GDM1 (cell line): ENCODE measurements at regions not wholly inside any gene's neighbourhood (a gene's known extent, or its start where the extent isn't known, plus 50 kb on each side); places are given as distances from the start of the nearest gene placed in this dataset.

ENCODE experiments used
- DNase-seq: peaks from one replicate; lab custom pipeline; 2025; lab: John Stamatoyannopoulos, UW

DNA sequence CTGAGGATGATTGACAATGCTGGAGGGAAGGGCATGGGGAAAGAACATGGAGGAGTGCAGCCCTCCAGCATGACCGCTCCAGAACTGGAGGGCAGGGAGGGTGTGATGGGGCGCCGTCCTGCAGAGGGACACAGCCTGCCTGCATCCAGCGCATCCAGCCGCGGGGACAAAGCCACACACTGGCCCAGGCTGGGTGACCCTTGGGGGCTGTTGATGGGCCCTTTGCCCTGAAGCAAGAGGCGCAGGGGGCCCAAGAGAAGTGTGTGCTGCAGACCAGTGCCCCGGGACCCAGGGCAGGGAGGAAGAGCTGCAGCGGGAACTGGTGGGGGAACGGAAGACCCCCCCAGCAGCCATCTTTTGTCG, 169.8 kb upstream of the PPP1R26 start:
- DNase-seq = no peak

DNA sequence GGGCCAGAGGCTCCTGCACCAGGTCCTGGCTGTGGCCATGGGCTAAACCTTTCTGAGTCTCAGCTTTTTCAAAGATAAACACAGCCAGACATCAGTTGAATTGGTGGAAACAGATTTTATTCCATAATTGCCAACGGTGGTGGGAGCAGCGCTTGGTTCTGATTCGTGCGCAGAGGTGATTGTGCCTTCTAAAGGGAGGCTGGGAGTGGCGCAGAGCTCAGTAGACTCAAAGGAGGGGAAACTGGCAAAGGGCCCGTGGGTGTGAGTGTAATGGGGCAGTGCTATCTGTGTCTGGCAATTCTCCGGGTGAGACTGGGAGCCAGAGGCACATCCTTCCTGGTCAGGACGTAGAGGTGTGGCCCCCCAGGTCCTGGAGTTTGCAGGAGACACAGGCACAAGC, 169.4 kb upstream of the PPP1R26 start:
- no peak for DNase-seq

DNA sequence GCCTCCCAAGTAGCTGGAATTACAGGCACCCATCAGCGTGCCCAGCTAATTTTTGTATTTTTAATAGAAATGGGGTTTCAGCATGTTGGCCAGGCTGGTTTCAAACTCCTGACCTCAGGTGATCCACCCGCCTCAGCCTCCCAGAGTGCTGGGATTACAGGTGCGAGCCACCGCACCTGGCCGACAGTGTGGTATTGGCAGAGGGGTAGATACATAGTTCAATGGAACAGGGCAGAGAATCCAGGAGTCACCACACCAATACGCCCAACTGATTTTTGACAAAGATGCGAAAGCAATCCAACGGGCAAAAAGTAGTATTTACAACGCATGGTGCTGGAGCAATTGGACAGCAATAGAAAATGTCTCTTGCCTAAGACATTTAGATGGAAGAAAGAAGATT, 164.0 kb upstream of the PPP1R26 start:
- DNase-seq = no peak

DNA sequence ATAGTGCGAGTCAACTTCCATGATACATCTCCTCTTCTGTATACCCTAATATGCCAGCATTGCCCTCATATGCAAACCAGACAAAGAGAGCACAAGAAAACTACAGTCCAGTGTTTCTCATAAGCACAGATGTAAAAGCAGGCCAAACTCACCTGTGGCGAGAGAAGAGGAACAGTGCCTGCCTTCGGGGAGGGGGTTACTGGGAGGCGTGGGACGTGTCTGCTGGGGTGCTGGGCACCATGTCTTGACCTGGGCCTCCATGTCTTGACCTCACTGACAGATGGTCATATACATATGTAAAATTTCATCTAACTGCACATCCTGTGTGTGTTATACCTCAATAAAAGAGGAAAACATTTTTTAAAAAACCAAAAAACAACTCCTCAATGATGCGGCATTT, 159.3 kb upstream of the PPP1R26 start:
- no peak for DNase-seq

DNA sequence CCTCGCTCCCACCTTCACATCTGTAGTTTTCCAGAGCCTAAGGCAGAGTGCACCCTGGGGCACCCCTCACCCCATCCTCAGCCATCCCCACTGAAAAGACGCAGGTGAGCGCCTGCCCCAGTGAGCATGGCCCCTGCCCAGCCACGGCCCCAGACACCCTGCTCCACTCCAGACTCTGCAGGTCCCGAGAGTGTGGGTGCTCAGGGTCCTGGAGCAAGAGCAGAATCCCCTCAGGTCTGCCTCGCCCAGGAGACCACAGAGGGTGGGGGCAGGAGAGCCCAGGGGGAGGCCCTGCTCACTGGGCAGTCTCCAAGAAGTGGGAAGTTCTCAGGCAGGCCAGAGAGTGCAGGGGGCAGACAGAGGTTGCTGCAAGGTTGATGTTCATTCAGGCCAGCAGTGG, 158.6 kb upstream of the PPP1R26 start:
- DNase-seq = no peak

DNA sequence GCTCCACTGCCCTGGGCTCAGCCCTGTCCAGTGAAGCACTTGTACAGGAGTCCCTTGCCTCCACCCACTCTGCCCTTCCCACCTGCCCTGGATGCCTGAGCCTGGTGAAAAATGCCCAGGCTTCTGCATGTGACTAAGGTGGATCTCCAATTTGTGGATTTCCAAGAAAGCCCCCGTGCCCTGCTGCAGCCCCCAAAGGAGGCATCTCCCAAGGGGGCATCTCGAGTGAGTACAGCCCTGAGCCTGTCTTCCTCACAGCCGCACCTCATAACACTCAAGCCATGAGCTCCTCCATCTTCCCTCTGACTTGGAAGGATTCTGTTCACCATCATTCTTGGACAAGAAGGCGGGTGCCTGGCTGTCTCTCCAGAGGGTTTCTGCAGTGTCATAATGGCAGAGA, 158.0 kb upstream of the PPP1R26 start:
- no peak for DNase-seq

DNA sequence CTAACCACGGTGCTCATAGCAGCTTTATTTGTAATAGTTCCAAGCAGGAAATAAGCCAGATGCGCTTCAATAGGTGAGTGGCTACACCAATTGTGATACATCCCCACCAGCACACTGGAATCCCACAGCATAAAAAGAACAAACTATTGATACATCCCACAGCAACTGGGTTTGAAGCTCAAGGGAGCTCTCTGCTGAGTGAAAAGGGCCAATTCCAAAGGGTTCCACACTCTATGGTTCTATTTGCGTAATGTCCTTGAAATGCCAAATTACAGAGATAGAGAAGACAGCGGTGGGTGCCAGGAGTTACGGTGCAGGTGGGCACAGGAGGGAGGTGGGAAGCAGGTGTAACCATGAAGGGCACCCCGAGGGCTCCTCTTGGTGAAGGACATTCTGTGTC, 155.3 kb upstream of the PPP1R26 start:
- DNase-seq = no peak

DNA sequence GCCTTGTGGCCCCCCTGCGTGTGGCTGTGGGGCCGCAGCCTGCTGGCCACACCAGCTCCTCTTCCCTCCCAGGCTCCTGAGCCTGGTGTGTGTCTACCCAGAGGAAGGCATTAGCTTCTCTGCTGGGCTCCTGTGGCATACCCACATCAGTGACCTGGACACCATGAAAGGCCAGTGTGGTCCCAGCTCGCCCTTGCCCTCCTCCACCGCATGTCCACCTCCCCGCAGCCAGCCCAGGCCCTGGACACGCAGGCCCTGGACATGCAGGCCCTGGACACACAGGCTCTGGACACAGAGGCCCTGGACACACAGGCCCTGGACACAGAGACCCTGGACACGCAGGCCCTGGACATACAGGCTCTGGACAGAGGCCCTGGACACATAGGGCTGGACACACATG, 153.4 kb upstream of the PPP1R26 start:
- no peak for DNase-seq

DNA sequence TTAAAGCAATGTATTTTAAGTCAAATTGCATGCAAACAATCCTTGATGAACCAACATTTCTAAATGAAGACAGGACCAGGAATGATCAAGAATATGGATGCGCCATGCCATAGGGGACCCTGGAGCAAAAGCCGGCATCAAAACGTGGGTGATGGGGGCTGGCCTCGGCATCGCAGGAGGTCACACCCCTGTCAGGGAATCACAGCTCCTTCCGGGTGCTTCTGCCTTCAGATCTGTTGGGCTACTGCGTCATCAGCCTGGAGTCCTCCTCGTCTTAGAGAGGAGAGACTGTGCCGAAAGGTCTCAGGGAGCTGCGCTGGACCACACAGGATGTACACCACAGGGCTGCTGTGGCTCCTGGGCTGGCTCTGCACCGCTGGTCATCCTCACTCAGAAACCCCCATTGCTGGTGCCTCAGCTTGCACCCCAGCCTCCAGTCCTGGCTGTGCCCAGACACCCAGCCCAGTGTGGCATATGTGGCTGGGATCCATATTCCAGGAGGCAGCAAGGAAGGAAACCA, 152.9 kb upstream of the PPP1R26 start:
- DNase-seq = no peak

DNA sequence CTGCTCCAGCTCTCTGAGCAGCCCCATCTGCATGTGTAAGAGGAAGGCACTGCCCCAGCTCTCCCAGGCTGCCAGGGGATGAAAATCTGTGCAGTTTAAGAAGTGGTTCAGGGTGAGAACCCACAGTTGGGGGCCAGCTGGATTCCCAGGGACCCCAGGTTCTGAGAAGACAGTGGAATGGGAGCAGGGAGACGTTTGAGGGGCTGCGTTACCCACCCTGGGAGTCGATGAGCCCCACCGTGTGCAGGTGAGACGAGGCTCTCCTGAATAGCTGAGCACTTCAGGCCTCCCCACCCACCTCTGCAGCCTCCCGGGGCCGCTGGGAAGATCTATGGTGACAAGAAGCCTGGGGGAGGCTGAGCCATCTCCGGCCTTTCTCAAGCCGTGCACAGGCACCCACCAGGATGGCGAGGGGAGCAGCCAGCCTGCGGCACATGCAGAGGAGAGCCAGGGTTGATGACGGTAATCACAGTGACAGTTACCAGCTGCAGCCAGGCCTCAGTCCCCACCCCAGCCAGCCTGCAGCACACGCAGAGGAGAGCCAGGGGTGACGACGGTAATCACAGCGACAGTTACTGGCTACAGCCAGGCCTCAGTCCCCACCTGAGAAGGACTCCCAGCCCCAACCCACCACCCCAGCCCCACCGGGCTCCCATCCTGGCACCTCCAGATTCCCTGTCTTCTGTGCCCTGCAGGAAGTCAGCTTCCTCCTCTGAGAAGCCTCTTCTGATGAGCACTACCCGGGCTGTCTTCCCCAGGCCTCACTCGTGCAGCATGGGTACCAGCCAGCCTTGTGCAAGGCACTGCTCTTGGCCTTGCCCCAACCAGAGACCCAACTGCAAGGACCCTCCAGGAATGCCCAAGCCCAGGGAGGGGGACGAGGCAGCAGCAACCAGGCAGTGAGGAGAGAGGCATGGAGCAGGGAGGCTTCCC, 150.8 kb upstream of the PPP1R26 start:
- DNase-seq = no peak

DNA sequence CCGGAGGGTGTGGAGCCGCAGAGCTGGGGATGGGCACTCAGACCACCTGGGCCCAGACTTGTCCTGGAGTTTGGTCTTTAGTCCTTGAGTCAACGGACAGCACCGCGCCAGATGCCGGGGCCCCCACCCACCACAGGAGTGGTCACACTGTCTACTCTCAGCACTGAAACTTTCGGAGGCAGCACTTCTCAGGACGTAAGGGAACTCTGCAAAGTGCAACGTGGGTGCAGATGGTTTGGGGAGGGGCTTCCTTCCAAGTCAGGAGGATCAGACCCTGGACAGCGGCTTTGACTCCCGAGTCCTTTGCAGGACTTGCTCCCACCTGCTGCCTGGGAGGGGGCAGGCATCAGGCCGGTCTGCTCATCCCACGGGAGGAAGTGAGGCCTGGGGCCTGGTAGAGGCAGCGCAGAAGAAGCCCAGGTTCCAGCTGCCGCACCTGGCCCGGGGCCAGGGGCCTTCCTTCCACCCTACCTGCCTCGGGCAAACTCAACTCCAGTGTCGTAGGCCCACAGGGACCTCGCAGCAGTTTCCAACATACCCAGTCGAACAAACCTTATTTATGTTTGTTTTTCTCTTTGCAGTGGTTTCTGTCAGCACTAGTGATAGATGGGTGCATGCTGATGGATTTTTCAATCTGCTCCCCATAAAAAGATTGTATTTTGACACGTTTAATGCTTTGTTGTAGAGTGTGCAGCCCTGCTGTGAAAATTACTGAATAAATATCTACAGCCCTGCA, 149.8 kb upstream of the PPP1R26 start:
- DNase-seq = no peak

DNA sequence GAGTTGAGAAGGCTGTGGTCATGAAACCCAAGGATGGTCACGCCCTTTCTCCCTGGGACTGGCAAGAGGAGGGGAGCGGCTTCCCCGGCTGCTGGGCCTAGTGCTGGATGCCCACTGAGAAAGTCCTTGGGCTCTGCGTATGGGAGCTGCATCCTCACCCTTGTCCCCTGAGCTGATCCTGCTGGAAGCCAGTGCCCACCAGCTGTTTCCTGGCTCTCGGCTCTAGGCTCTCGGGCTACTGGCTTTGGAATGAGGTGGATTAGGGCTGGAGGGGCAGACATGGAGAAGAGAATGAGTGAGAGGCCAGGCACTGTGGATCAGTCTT, 149.3 kb upstream of the PPP1R26 start:
- DNase-seq = no peak

DNA sequence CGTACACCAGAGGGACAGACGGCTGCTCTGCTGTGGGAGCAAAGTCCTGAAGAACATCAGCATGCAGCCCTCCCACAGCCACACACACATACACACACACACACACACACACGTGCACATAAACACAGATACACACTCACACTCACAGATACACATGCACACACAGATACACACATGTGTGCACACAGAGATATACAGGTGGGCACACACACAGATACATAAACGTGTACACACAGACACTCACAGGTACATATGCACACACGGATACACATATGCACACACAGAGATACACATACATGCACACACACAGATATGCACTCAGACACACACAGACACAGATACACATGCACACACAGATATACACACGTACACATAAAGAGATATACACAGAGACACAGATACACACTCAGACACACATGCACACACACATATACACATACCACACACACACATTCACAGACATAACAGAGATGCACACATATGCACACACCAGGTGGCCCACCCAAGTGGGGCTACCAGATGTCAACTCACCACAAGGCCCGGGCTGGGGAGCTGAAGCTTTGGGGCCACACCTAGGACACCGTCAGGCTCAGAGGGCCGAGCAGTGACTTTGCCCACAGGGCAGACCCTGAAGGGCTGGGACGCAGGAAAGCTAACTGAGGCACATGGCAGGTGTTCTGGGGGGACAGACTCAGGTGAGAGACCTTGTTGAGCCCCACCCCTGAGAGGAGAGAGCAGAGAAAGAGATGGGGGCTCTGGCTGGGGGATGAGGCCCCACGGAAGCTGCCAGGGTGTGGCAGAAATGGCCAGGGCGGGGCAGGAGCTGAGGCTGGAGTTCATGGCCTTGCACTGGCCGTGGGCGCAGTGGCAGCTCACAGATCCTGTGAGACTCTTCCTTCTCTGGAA, 148.6 kb upstream of the PPP1R26 start:
- DNase-seq = no peak

DNA sequence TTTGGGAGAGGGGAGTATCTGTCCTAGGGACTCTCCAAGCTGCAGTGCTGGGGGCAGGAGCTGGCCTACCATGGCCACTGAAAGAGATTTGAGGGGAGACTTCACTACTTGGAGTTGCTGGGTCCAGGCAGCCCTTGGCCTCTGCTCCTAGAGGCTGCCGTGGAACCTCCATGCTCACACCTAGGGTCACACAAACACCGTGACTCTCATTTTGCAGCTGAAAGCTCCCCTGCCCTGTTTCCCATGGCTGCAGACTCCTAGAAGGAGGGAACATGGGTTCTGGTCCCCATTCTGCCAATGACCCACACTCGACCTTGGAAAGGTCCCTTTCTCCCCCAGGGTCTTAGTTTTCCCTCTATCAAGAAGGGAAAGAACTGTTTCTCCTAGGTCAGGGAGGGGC, 147.1 kb upstream of the PPP1R26 start:
- no peak for DNase-seq

DNA sequence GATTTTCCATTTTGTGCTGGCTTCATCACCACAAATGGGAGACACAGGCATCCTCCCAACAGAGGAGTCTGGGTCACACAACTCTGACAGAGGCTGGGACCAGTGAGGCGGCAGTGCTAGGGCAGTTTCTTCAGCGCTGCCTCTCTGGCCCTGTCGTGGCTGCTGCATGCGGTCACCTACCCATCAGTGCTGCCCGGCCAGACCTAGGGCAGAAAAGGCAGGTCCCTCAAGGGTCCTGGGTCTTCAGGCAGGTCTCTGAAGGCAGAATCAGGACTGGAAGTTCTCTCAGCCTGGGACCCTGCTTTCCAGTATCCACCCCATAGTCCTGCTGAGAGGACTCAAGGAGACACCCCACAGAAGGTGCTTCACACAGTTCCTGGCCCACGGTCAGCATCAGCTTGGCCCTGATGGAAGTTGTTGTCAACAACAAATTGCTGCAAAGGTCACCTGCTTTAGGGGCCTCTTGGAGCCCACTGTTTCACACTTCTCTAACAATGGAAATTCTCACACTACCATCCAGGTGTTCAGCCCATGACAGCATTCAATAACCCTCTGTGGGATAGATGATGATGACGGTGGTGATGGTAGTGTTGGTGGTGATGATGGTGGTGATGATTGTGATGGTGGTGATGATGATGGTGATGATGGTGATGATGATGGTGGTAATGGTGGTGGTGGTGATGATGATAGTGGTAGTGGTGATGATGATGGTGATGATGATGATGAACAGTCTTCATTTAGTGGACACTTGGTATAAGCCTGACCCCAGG, 146.4 kb upstream of the PPP1R26 start:
- no peak for DNase-seq

DNA sequence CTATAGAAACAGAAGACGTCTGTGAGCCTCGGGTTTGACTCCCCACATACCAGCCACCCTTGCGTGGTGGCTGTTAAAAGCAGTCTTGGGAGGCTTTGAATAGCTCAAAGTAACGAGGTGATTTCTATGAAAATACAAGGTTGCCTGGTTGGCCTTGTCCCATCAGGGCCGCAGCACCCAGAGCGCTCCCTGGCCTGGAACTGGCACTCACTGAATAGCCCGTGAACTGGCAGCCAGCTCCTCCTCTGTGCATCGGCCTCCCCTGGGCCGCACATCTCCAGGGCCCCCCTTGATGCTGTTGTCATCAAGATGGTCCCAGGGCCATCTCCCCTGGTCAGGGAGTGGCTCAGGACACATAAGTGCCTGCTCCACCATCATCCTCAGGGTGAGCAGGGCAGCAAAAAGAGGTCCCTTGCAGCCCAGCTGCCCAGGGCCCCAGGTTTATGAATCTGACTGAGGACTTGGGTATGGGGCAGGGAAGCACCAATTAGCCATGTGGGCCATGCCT, 144.6 kb upstream of the PPP1R26 start:
- DNase-seq = no peak

DNA sequence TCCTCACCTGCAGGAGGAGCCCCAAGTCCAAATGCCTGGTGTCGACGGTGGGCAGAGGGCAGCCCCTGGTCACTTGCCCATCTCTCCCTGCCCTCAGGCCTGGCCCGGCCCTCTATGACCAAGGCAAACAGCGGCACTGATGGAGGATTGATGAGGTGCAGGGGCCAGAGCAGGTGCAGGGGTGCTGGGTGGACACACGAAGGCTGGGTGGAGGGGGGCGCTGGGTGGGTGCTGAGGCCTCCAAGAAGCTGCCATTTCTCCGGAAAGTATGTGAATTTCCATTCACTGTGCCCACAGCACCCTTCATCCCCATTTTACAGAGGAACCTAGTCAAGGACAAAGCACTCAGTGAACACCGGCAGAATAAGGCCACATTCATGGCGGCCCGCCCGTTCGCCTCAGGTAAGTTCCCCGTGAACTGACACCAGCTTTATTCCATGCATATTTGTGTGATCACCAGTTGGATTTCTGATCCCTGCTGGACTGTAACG, 143.8 kb upstream of the PPP1R26 start:
- no peak for DNase-seq

DNA sequence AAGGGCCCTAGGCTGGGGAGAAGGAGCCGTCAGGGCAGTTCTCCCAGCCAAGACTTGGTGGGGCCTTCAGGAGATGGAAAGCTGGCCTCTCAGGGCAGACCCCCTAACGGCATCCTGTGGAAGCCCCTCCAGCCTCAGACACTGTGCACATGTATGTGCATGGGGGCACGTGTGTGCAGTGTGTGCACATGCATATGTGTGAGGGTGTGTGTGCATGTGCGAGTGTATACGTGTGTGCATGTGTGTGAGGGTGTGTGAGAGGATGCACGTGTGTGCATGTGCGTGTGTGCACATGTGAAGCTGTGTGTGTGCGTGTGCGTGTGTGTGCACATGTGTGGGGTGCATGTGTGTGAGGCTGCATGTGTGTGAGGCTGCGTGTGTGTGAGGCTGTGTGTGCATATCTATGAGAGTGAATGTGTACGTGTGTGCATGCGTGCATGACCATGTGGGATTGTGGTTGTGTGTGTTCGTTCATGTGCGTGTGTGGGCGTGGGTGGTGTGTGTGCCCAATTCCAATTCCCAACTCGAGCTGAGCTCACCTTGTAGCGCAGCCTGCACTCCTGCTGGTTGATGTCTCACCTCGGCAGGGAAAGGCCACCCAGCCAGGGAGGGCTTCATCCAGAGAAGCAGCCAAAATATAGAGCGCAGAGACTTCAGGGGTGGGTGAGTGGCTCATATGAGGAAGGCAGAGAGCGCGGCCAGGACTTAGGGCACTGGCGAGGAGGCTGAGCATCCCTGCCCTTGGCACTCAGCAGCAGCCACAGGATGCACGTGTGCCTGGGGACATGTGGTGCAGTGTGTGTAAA, 142.7 kb upstream of the PPP1R26 start:
- DNase-seq = no peak

DNA sequence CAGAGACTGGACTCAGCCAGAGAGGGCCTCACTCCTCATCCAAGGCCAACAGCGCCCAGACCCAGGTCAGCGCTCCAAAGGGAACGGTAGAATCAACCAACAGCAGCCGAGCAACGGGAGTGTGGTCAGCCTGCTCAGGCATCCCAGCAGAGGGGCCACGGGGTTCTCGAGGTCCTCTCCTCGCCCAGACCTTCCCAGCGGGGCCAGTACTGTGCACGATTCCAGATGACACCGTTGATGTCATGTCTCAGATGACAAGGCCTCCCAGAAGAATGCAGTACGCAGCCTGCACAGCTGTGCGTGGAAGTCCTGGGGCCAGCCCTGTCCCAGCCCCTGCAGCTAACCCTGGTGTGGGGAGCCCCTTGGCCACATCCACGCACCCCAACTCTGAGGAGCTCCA, 141.0 kb upstream of the PPP1R26 start:
- no peak for DNase-seq

DNA sequence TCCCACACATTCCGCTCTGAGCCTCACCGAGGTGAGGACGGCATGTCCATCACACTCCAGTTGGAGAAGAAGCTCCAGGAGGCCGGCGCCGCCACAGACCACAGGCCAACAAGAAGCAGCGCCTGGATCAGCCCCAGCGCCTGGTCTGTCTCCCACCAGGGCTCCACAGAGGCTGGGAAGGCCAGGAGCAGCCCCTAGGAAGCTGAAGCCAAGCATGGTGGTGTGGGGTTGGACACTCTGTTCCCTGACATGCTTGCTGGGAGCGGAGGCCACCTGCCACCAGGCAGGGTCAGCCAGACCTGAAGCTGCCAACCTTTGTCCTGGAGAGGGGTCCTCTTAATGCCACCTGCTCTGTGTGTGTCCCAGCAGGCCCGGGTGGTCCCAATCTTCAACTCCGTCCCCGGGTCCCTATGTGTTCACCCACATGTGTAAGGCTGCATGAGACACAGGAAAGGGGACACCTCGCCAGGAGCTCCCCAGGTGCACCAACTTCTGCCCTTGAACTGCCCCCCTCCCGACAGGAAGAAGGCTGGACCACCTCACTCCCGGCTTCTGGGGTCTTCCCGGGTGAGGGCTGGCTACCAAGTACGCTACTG, 140.1 kb upstream of the PPP1R26 start:
- DNase-seq = no peak
